H1 (cell line): ENCODE measurements at regions not wholly inside any gene's neighbourhood (a gene's known extent, or its start where the extent isn't known, plus 50 kb on each side); places are given as distances from the start of the nearest gene placed in this dataset.

Experiments
- CTCF ChIA-PET: fragments of 300-600 bp; sonication (Branson Sonifier 250); formaldehyde crosslinking; loops from one replicate; lab custom pipeline; 2021; ENCODE audit not compliant: partially characterized antibody; lab: Charles Lee
- POLR2A ChIA-PET: fragments of 300-600 bp; sonication (Branson Sonifier 250); formaldehyde crosslinking; loops from one replicate; lab custom pipeline; 2021; ENCODE audit warnings: inconsistent platforms; ENCODE audit not compliant: partially characterized antibody; lab: Charles Lee
- DNase-seq, 2 experiments: peaks; one replicate each; pipeline versions ENCODE4 v3.0.0 to v3.0.0-alpha.2; 2010 to 2022; ENCODE audit warnings: low spot score in 2 of 2, low read depth in 1 of 2, mixed read lengths in 1 of 2
- FAIRE-seq: peaks from 2 replicates; lab custom pipeline; 2011; peaks lifted over from hg19 to GRCh38; lab: Jason Lieb, UNC
- H2AFZ ChIP-seq: 2 replicates; pipeline ENCODE4 v1.8.1; 2012; ENCODE audit warnings: low read length, inconsistent platforms
- H2AK5ac ChIP-seq: 2 replicates; pipeline ENCODE4 v1.6.1; 2013; ENCODE audit warnings: low read depth, low read length
- H2BK120ac ChIP-seq: replicated peaks from 2 replicates; pipeline ENCODE3; 2013; ENCODE audit warnings: low read depth, low read length, inconsistent platforms
- H2BK12ac ChIP-seq: 2 replicates; pipeline ENCODE4 v1.6.1; 2013; ENCODE audit warnings: low read depth, low read length
- H2BK15ac ChIP-seq: 2 replicates; pipeline ENCODE4 v1.6.1; 2013; ENCODE audit warnings: low read length
- H2BK20ac ChIP-seq: 2 replicates; pipeline ENCODE4 v1.6.1; 2013; ENCODE audit warnings: low read length
- H2BK5ac ChIP-seq: 2 replicates; pipeline ENCODE4 v1.6.1; 2013; ENCODE audit warnings: low read depth, low read length
- H3K14ac ChIP-seq: 2 replicates; pipeline ENCODE4 v1.6.1; 2013; ENCODE audit warnings: inconsistent platforms; ENCODE audit not compliant: insufficient read length
- H3K18ac ChIP-seq: 2 replicates; pipeline ENCODE4 v1.6.1; 2013; ENCODE audit warnings: low read length; ENCODE audit errors: extremely low read depth
- H3K23ac ChIP-seq: 2 replicates; pipeline ENCODE4 v1.6.1; 2013; ENCODE audit warnings: inconsistent platforms; ENCODE audit not compliant: insufficient read length
- H3K23me2 ChIP-seq: 2 replicates; pipeline ENCODE4 v1.6.1; 2013; ENCODE audit warnings: low read depth, low read length
- H3K27ac ChIP-seq: 2 replicates; pipeline ENCODE4 v1.6.1; 2011; ENCODE audit warnings: low read depth, low read length, inconsistent platforms
- H3K27me3 ChIP-seq, 4 experiments: replicated peaks in 1 of 4; 1 replicate in 1 of 4; 2 replicates in 3 of 4; pipeline versions ENCODE4 v1.6.1 to v1.8.1; 2011 to 2013; ENCODE audit warnings: low read length in 3 of 4, mild to moderate bottlenecking in 3 of 4, inconsistent platforms in 2 of 4, mixed read lengths in 2 of 4, moderate library complexity in 1 of 4; ENCODE audit not compliant: control insufficient read depth in 3 of 4, insufficient read depth in 3 of 4; ENCODE audit errors: extremely low read depth in 1 of 4
- H3K36me3 ChIP-seq, 4 experiments: 2 replicates each; pipeline versions ENCODE4 v1.6.1 to v1.8.1; 2011 to 2013; ENCODE audit warnings: mild to moderate bottlenecking in 4 of 4, low read length in 3 of 4, moderate library complexity in 2 of 4, control low read depth in 1 of 4, inconsistent platforms in 1 of 4; ENCODE audit not compliant: insufficient read depth in 4 of 4, control insufficient read depth in 2 of 4
- H3K4ac ChIP-seq: replicated peaks from 2 replicates; pipeline ENCODE3; 2013; ENCODE audit warnings: low read length, low read depth, mixed read lengths, inconsistent platforms; ENCODE audit not compliant: insufficient read length
- H3K4me1 ChIP-seq, 4 experiments: replicated peaks in 1 of 4; 1 replicate in 1 of 4; 2 replicates in 3 of 4; pipeline versions ENCODE4 v1.6.1 to v1.8.1; 2011 to 2013; ENCODE audit warnings: low read length in 3 of 4, inconsistent platforms in 2 of 4, mixed read lengths in 1 of 4; ENCODE audit not compliant: insufficient read depth in 4 of 4, control insufficient read depth in 3 of 4
- H3K4me2 ChIP-seq, 2 experiments: 2 replicates each; pipeline versions ENCODE4 v1.6.1 to v1.8.1; 2011 to 2013; ENCODE audit warnings: low read depth in 2 of 2, low read length in 2 of 2, control low read depth in 1 of 2, inconsistent platforms in 1 of 2, mild to moderate bottlenecking in 1 of 2; ENCODE audit not compliant: insufficient read depth in 1 of 2
- H3K4me3 ChIP-seq, 4 experiments: fragments of 200-600, 300-600 bp in 1 of 4; sonication (generic), shearing (Covaris generic), sonication (Bioruptor Twin) in 1 of 4; 2 replicates each; pipeline versions ENCODE4 v1.5.1 to v1.8.1; 2011 to 2016; ENCODE audit warnings: low read length in 4 of 4, low read depth in 3 of 4, control low read depth in 2 of 4, inconsistent platforms in 2 of 4, mild to moderate bottlenecking in 2 of 4, mixed read lengths in 1 of 4, moderate library complexity in 1 of 4; ENCODE audit not compliant: insufficient read depth in 2 of 4; ENCODE audit errors: extremely low read depth in 1 of 4
- H3K56ac ChIP-seq: replicated peaks from 2 replicates; pipeline ENCODE3; 2013; ENCODE audit warnings: low read depth, mild to moderate bottlenecking, mixed read lengths, low read length, inconsistent platforms; ENCODE audit not compliant: insufficient read length
- H3K79me1 ChIP-seq: 2 replicates; pipeline ENCODE4 v1.6.1; 2013; ENCODE audit warnings: low read depth, low read length, control low read depth
- H3K79me2 ChIP-seq, 2 experiments: 2 replicates each; pipeline versions ENCODE4 v1.6.1 to v1.8.1; 2012 to 2013; ENCODE audit warnings: low read length in 2 of 2, mild to moderate bottlenecking in 2 of 2, inconsistent platforms in 1 of 2; ENCODE audit not compliant: insufficient read depth in 2 of 2, control insufficient read depth in 1 of 2
- H3K9ac ChIP-seq, 4 experiments: replicated peaks in 1 of 4; 1 replicate in 1 of 4; 2 replicates in 3 of 4; pipeline versions ENCODE4 v1.6.1 to v1.8.1; 2011 to 2013; ENCODE audit warnings: low read depth in 3 of 4, low read length in 3 of 4, control low read depth in 2 of 4, mild to moderate bottlenecking in 2 of 4, moderate library complexity in 2 of 4, inconsistent platforms in 1 of 4; ENCODE audit errors: extremely low read depth in 1 of 4
- H3K9me3 ChIP-seq, 2 experiments: 2 replicates each; pipeline versions ENCODE4 v1.6.1 to v1.8.1; 2012 to 2013; ENCODE audit warnings: mild to moderate bottlenecking in 2 of 2, moderate library complexity in 2 of 2, control low read depth in 1 of 2, inconsistent platforms in 1 of 2, low read depth in 1 of 2, low read length in 1 of 2, mixed read lengths in 1 of 2; ENCODE audit not compliant: insufficient read depth in 2 of 2
- H4K20me1 ChIP-seq, 2 experiments: replicated peaks in 1 of 2; 2 replicates each; pipeline versions ENCODE3 to v1.8.1; 2011 to 2013; ENCODE audit warnings: inconsistent platforms in 2 of 2, low read length in 2 of 2, mild to moderate bottlenecking in 1 of 2; ENCODE audit not compliant: insufficient read depth in 2 of 2, control insufficient read depth in 1 of 2
- H4K5ac ChIP-seq: 2 replicates; pipeline ENCODE4 v1.6.1; 2013; ENCODE audit warnings: low read length, low read depth, mixed read lengths, inconsistent platforms; ENCODE audit not compliant: insufficient read length
- H4K8ac ChIP-seq: 2 replicates; pipeline ENCODE4 v1.8.0; 2013; ENCODE audit warnings: mild to moderate bottlenecking, moderate library complexity, low read length, inconsistent platforms; ENCODE audit not compliant: insufficient read depth; ENCODE audit errors: extremely low read depth
- H4K91ac ChIP-seq: replicated peaks from 2 replicates; pipeline ENCODE3; 2013; ENCODE audit warnings: low read length, mixed read lengths, inconsistent platforms; ENCODE audit not compliant: insufficient read length
- ASH2L ChIP-seq: fragments of 200-600, 300-600 bp; sonication (generic); IDR thresholded peaks from one replicate; pipeline ENCODE4 v1.7.1; 2017; ENCODE audit warnings: low read length
- ATF2 ChIP-seq: IDR thresholded peaks from 2 replicates; pipeline ENCODE4 v1.6.1; 2012; ENCODE audit warnings: low read length, inconsistent platforms
- CEBPB ChIP-seq: IDR thresholded peaks from 2 replicates; pipeline ENCODE4 v1.6.1; 2012; ENCODE audit warnings: low read depth, low read length
- JUND ChIP-seq: IDR thresholded peaks from 2 replicates; pipeline ENCODE4 v1.6.1; 2011; ENCODE audit warnings: mild to moderate bottlenecking, improper control_type of control experiment, low read length
- SIRT6 ChIP-seq: IDR thresholded peaks from one replicate; pipeline ENCODE4 v1.7.1; 2012; ENCODE audit warnings: low read length, inconsistent platforms
- SP4 ChIP-seq: IDR thresholded peaks from 2 replicates; pipeline ENCODE4 v1.6.1; 2012; ENCODE audit warnings: low read length, inconsistent platforms
- TBP ChIP-seq: IDR thresholded peaks from 2 replicates; pipeline ENCODE4 v1.6.1; 2011; ENCODE audit warnings: low read depth, low read length, improper control_type of control experiment
- USF2 ChIP-seq: IDR thresholded peaks from 2 replicates; pipeline ENCODE4 v1.6.1; 2011; ENCODE audit warnings: low read length, improper control_type of control experiment
- WGBS, 2 experiments: shearing (Covaris generic) in 1 of 2; methylation state at CpG; one replicate each; pipeline versions ENCODE4 v1.1.6 to v1.1.7; 2013 to 2015; ENCODE audit warnings: low lambda C conversion rate in 2 of 2, mixed read lengths in 2 of 2, inconsistent platforms in 1 of 2, low coverage in 1 of 2, missing lambda C conversion rate in 1 of 2; ENCODE audit not compliant: insufficient replicate concordance in 2 of 2, insufficient coverage in 1 of 2, insufficient read length in 1 of 2; ENCODE audit errors: extremely low coverage in 1 of 2, missing lambda C conversion rate in 1 of 2; 5-methylcytosine and 5-hydroxymethylcytosine counted together

GRCh38 chr2:21281791-21282514 lies 158.2 kb downstream of the TDRD15 start:
- CTCF ChIA-PET, result interaction anchor here (1.3 kb wide), 1 partner anchor 9 kb away, joined by 5 read pairs; no protein-coding TSS in a partner anchor
- H4K5ac ChIP-seq, result no peak overlapping the region
- FAIRE-seq, result no peak
- no peak overlapping the region for H3K23ac ChIP-seq
- H4K20me1 ChIP-seq, result no peaks in the 10 kb centered on the region
- no peaks in the 10 kb centered on the region for H3K23me2 ChIP-seq
- H2BK20ac ChIP-seq, result no peak overlapping the region
- no peaks in the 10 kb centered on the region for H3K4me1 ChIP-seq
- H3K56ac ChIP-seq, result no peak overlapping the region
- no peaks in the 10 kb centered on the region for H3K79me2 ChIP-seq
- TF ChIP-seq USF2 (no peak), CEBPB (no peak), TBP (no peak), SIRT6 (no peak), ASH2L (no peak), JUND (no peak), SP4 (no peak), ATF2 (no peak)
- TF ChIP-seq, all 59 proteins: peak for 0
- Histone ChIP-seq H2BK120ac (no peak overlapping the region), H3K4me3 (no peak overlapping the region), H2BK5ac (no peak overlapping the region), H3K14ac (no peak overlapping the region), H3K36me3 (no peaks in the 10 kb centered on the region), H4K91ac (no peak overlapping the region), H2AK5ac (no peak overlapping the region), H3K18ac (no peak overlapping the region), H3K4me2 (no peak overlapping the region), H3K9me3 (no peaks in the 10 kb centered on the region), H3K9ac (no peak overlapping the region), H2BK12ac (no peak overlapping the region), H3K4ac (no peak overlapping the region), H3K27me3 (no peaks in the 10 kb centered on the region), H3K79me1 (no peaks in the 10 kb centered on the region), H2AFZ (no peak overlapping the region), H3K27ac (no peak overlapping the region), H2BK15ac (no peak overlapping the region), H4K8ac (no peak overlapping the region)
- DNase-seq, result no peak
- WGBS, 2 experiments, result 81% methylated on average over 8 of the region's 8 CpGs; no CpG with 5 or more reads in 1 of the 2 experiments
- POLR2A ChIA-PET, result no interaction called here
